ENCODE measurements at regions not wholly inside any gene's neighbourhood (a gene's known extent, or its start where the extent isn't known, plus 50 kb on each side); places are given as distances from the start of the nearest gene placed in this dataset.

DNA sequence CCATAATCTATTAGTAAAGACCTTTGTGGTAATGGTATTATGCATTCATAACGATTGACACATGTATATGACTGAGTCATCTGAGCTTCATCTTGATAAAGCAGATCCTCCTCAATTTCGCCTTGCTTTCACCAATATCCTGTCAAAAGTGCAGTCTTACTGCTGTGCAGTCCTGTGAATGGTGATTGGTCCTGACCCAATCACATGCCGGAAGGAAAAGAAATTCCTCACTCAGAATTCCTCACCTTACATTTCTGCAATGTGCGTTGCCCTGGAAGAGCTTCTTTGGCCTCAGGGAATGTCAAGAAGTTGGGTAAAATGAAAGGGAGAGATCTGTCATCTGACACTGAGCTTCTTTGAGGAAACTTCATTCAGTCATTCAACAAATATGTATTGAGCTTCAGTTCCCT lies 121.0 kb upstream of the TSPAN2 start:
- TF ChIP-seq, protein P1, sequence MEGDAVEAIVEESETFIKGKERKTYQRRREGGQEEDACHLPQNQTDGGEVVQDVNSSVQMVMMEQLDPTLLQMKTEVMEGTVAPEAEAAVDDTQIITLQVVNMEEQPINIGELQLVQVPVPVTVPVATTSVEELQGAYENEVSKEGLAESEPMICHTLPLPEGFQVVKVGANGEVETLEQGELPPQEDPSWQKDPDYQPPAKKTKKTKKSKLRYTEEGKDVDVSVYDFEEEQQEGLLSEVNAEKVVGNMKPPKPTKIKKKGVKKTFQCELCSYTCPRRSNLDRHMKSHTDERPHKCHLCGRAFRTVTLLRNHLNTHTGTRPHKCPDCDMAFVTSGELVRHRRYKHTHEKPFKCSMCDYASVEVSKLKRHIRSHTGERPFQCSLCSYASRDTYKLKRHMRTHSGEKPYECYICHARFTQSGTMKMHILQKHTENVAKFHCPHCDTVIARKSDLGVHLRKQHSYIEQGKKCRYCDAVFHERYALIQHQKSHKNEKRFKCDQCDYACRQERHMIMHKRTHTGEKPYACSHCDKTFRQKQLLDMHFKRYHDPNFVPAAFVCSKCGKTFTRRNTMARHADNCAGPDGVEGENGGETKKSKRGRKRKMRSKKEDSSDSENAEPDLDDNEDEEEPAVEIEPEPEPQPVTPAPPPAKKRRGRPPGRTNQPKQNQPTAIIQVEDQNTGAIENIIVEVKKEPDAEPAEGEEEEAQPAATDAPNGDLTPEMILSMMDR (IDR thresholded peaks at IDR 0.05; ENCODE audit: low read depth, low read length, missing control alignments), result no peak
- no peak overlapping the region for H3K4me3 ChIP-seq (replicated peaks; ENCODE audit: low read depth, low read length)
- peak; percentile 63 for DNase-seq (ENCODE audit: extremely low read depth, low read depth)

DNA sequence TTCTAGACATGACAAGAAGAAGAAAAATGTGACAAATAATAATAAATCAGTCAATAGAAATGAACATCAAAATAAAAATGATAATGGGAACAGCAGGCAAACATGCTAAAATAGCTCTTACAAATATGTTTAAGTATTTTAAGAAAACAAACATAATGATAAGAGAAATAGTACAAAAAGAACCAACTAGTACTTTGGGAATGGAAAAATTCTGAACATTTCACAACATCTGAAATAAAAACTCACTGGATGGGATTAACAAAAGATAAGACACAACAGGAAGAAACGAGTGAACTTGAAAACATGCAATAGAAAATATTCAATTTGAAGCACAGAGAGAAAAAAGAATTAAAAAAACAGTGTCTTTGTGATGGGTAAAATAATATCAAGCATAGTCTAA lies 115.2 kb upstream of the TSPAN2 start:
- no peak overlapping the region for H3K4me3 ChIP-seq (replicated peaks; ENCODE audit: low read depth, low read length)
- no peak for DNase-seq (ENCODE audit: extremely low read depth, low read depth)
- TF ChIP-seq, protein P1 (IDR thresholded peaks at IDR 0.05; ENCODE audit: low read depth, low read length, missing control alignments), result no peak

DNA sequence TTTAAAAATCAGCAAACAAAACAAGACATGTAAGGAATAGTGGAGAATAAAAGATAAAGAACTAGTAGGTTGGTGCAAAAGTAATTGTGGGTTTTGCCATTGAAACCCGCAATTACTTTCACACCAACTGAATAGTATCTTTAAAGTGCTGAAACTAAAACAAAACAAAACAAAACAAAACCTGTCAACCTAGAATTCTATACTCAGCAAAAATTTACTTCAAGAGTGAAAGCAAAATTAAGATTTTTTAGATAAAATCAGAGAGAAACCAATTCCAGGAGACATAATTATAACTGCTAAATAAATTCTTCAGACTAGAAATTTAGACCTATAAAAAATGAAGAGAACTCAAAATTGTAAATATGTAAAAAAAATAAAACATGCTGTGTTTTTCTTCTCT lies 114.0 kb upstream of the TSPAN2 start:
- H3K4me3 ChIP-seq (replicated peaks; ENCODE audit: low read depth, low read length), result no peak overlapping the region
- DNase-seq (ENCODE audit: extremely low read depth, low read depth), result no peak
- TF ChIP-seq, protein P1 (IDR thresholded peaks at IDR 0.05; ENCODE audit: low read depth, low read length, missing control alignments), result no peak

DNA sequence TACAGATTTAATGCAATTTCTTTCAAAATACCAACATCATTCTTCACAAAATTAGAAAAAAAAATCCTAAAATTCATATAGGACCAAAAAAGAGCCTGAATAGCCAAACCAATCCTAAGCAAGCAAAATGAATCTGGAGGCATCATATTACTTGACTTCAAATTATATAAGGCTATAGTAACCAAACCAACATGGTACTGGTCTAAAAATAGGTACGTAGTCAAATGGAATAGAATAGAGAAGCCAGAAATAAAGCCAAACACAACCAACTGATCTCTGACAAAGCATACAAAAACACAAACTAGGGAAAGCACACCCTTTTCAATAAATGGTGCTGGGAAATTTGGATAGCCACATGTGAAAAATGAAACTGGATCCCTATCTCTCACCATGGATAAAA lies 112.3 kb upstream of the TSPAN2 start:
- no peak for DNase-seq (ENCODE audit: extremely low read depth, low read depth)
- no peak overlapping the region for H3K4me3 ChIP-seq (replicated peaks; ENCODE audit: low read depth, low read length)
- TF ChIP-seq, protein P1 (IDR thresholded peaks at IDR 0.05; ENCODE audit: low read depth, low read length, missing control alignments), result no peak

DNA sequence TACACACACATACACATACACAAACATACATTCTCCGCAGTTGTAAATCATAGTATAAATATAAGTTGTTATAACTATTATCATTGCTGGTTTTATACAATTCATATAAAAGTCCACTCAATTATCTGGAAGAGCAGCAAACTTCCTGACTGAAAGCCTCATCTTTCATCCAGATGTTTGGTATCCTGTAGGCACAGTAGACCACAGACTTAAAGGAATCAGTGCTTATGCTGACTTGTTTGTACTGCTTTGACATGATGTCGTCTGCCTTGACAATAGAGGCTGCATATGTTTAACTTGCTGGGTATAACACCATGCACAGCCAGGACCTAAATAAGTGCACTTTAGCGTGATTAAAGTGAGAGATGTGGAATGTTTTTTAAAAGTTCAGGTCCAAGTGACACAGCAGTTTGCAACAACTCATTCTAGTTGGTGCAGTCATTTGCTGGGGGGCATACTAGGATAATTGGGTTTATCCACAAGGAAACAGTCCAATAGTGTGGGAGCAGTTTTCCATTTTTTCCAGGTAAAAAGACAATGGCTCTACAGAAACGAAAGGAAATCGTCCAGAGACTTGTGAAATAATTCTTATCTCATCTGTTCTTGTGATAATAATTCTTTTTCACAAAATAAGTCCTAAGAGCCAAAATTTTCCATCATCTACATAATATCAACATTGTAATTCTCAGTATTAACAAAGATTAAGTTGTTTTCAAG lies 110.3 kb upstream of the TSPAN2 start:
- no peak overlapping the region for H3K4me3 ChIP-seq (replicated peaks; ENCODE audit: low read depth, low read length)
- TF ChIP-seq, protein P1 (IDR thresholded peaks at IDR 0.05; ENCODE audit: low read depth, low read length, missing control alignments), result no peak
- peak; percentile 89 for DNase-seq (ENCODE audit: extremely low read depth, low read depth)

DNA sequence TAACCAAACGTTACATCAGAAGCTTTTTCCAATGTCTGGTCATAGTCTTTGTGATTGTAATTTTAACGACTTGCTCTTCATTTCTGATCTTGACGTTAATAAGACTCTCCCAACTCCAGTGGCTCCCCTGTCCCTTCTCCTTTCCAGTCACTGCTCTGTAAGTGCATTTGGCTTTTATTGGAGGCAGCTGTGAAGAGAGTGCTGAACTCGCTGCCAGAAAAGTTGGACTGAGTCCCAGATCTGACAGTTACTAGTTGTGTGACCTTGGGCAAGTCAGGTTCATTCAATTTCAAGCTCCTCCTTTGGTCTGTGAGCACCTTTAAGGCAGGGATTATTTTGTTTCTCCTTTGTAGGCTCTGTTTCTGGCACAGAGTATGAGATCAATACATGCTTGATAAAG lies 109.6 kb upstream of the TSPAN2 start:
- TF ChIP-seq, protein P1 (IDR thresholded peaks at IDR 0.05; ENCODE audit: low read depth, low read length, missing control alignments), result no peak
- H3K4me3 ChIP-seq (replicated peaks; ENCODE audit: low read depth, low read length), result no peak overlapping the region
- DNase-seq (ENCODE audit: extremely low read depth, low read depth), result peak; percentile 96

DNA sequence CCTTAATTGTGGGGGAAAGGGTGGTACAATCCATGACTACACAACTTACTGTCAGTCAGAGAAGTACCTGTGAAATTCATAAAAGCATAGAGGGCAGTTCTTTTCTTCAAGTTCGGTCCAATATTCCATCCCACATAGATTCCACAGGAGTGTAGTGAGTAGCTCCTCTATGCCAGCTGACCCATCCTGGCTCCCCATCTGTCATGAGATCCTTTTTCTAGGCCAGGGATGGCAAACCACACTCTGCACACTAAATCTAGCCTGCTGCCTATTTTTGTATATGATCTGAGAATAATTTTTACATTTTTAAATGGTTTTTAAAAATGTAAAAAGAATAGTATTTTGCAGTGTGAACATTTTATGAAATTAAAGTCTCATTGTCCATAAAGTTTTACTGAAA lies 107.0 kb upstream of the TSPAN2 start:
- no peak for DNase-seq (ENCODE audit: extremely low read depth, low read depth)
- TF ChIP-seq, protein P1 (IDR thresholded peaks at IDR 0.05; ENCODE audit: low read depth, low read length, missing control alignments), result no peak
- no peak overlapping the region for H3K4me3 ChIP-seq (replicated peaks; ENCODE audit: low read depth, low read length)

Data from HFF-Myc (cell line).